Upper lobe of left lung (tissue), 6 donors: ENCODE measurements at regions not wholly inside any gene's neighbourhood (a gene's known extent, or its start where the extent isn't known, plus 50 kb on each side); places are given as distances from the start of the nearest gene placed in this dataset.

Source experiments
- ATAC-seq, 2 donors: fragments of 200-7000 bp; cut with Tn5 transposase; one replicate each; pipeline ENCODE4 v1.9.1; 2022; ENCODE audit warnings: mild to moderate bottlenecking in 2 of 2, moderate library complexity in 2 of 2; ENCODE audit not compliant: low FRiP score in 2 of 2
- DNase-seq, 2 donors: peaks; one replicate each; pipeline ENCODE4 v3.0.0-alpha.2; 2019 to 2020
- H3K27ac ChIP-seq, 4 donors: fragments of 200-600 bp; sonication (generic); one replicate each; pipeline ENCODE4 v1.5.1; 2016 to 2019
- H3K27me3 ChIP-seq, 4 donors: fragments of 200-600 bp; sonication (generic); one replicate each; pipeline ENCODE4 v1.5.1; 2017 to 2019
- H3K36me3 ChIP-seq, 4 donors: fragments of 200-600 bp; sonication (generic); one replicate each; pipeline ENCODE4 v1.5.1; 2016 to 2019
- H3K4me1 ChIP-seq, 4 donors: fragments of 200-600 bp; sonication (generic); one replicate each; pipeline ENCODE4 v1.5.1; 2018 to 2019
- H3K4me3 ChIP-seq, 4 donors: fragments of 200-600 bp; sonication (generic); one replicate each; pipeline ENCODE4 v1.5.1; 2017 to 2019; ENCODE audit warnings: mild to moderate bottlenecking in 2 of 4, moderate library complexity in 1 of 4
- H3K9me3 ChIP-seq, 4 donors: fragments of 200-600 bp; sonication (generic); one replicate each; pipeline ENCODE4 v1.5.1; 2018 to 2019
- CTCF ChIP-seq, 6 experiments: fragments of 450-650 bp in 4 of 6; fragments of 200-600 bp in 2 of 6; sonication (generic) in 2 of 6; IDR thresholded peaks; one replicate each; pipeline ENCODE4 v1.5.1; 2016 to 2019; ENCODE audit warnings: antibody characterized with exemption in 6 of 6
- EP300 ChIP-seq, 4 donors: sonication (generic); formaldehyde crosslinking; IDR thresholded peaks; one replicate each; pipeline ENCODE4 v1.5.1; 2017; ENCODE audit warnings: antibody characterized with exemption in 4 of 4, control low read depth in 2 of 4
- POLR2A ChIP-seq, 4 donors: fragments of 450-650 bp; IDR thresholded peaks; one replicate each; pipeline ENCODE4 v1.5.1; 2016 to 2017; ENCODE audit warnings: antibody characterized with exemption in 4 of 4, mild to moderate bottlenecking in 2 of 4
- POLR2AphosphoS5 ChIP-seq, 2 donors: sonication (generic); formaldehyde crosslinking; IDR thresholded peaks; one replicate each; pipeline ENCODE4 v1.5.1; 2017; ENCODE audit warnings: antibody characterized with exemption in 2 of 2
- WGBS, 2 donors: methylation state at CpG; one replicate each; pipeline ENCODE4 v1.1.5; 2017 to 2018; 5-methylcytosine and 5-hydroxymethylcytosine counted together
- donor health status: DM: no; HTN: no; CAD: no; lungs with moderate emphysema.
- donor health status: DM: no; HTN: yes; CAD: no; lungs with severe emphysema.

GRCh38 chr10:2871673-2872219 is 195.6 kb upstream of the PFKP start:
- WGBS, 2 donors: 73 to 88% methylated on average over 2 of the region's 2 CpGs
- Histone ChIP-seq H3K4me1 (no peaks in the 10 kb centered on the region), H3K9me3 (no peaks in the 10 kb centered on the region), H3K36me3 (no peaks in the 10 kb centered on the region), H3K4me3 (no peak overlapping the region), H3K27ac (no peak overlapping the region), H3K27me3 (no peaks in the 10 kb centered on the region)
- no peak for DNase-seq
- TF ChIP-seq POLR2A (IDR thresholded peaks at IDR 0.05) (no peak), POLR2AphosphoS5 (IDR thresholded peaks at IDR 0.05) (no peak), EP300 (IDR thresholded peaks at IDR 0.05) (no peak), CTCF (IDR thresholded peaks at IDR 0.05) (no peak)
- no peak for ATAC-seq

- H3K4me3 ChIP-seq: no peak overlapping the region
- H3K36me3 ChIP-seq: no peaks in the 10 kb centered on the region
- no peak overlapping the region for H3K27ac ChIP-seq
- no peaks in the 10 kb centered on the region for H3K9me3 ChIP-seq
- 66 to 68% methylated on average over 4 of the region's 4 CpGs for WGBS, 2 donors
- ATAC-seq: no peak
- no peaks in the 10 kb centered on the region for H3K4me1 ChIP-seq
- TF ChIP-seq EP300 (IDR thresholded peaks at IDR 0.05): no peak
- no peak for TF ChIP-seq POLR2AphosphoS5 (IDR thresholded peaks at IDR 0.05)
- no peak for TF ChIP-seq POLR2A (IDR thresholded peaks at IDR 0.05)
- TF ChIP-seq CTCF (IDR thresholded peaks at IDR 0.05): no peak
- no peak for DNase-seq
- H3K27me3 ChIP-seq: no peaks in the 10 kb centered on the region
These were observed 196.7 kb upstream of the PFKP start for GRCh38 chr10:2870654-2871053.

- 86 to 87% methylated on average over 7 to 8 of the region's 8 CpGs for WGBS, 2 donors
- no peaks in the 10 kb centered on the region for H3K36me3 ChIP-seq
- H3K9me3 ChIP-seq: no peaks in the 10 kb centered on the region
- H3K27ac ChIP-seq: no peak overlapping the region
- ATAC-seq (no peak), DNase-seq (no peak)
- TF ChIP-seq POLR2AphosphoS5 (IDR thresholded peaks at IDR 0.05) (no peak), CTCF (IDR thresholded peaks at IDR 0.05) (no peak)
- no peak overlapping the region for H3K4me3 ChIP-seq
- H3K4me1 ChIP-seq: no peaks in the 10 kb centered on the region
- H3K27me3 ChIP-seq: no peaks in the 10 kb centered on the region
These were observed 199.5 kb upstream of the PFKP start for GRCh38 chr10:2867788-2868299.

- H3K4me3 ChIP-seq: no peak overlapping the region
- no peaks in the 10 kb centered on the region for H3K36me3 ChIP-seq
- H3K9me3 ChIP-seq: no peaks in the 10 kb centered on the region
- H3K4me1 ChIP-seq: no peaks in the 10 kb centered on the region
- ATAC-seq (no peak), DNase-seq (no peak)
- H3K27me3 ChIP-seq: no peaks in the 10 kb centered on the region
- 54 to 56% methylated on average over 5 of the region's 5 CpGs for WGBS, 2 donors
- no peak for TF ChIP-seq EP300 (IDR thresholded peaks at IDR 0.05)
- no peak for TF ChIP-seq POLR2A (IDR thresholded peaks at IDR 0.05)
- no peak for TF ChIP-seq CTCF (IDR thresholded peaks at IDR 0.05)
- no peak for TF ChIP-seq POLR2AphosphoS5 (IDR thresholded peaks at IDR 0.05)
- no peak overlapping the region for H3K27ac ChIP-seq
These were observed 200.8 kb upstream of the PFKP start for GRCh38 chr10:2866569-2866968.

GRCh38 chr10:2861632-2862210 is 205.6 kb upstream of the PFKP start:
- Histone ChIP-seq H3K4me1 (no peaks in the 10 kb centered on the region), H3K4me3 (no peak overlapping the region), H3K27ac (no peak overlapping the region), H3K9me3 (peaks cover 0 to 12% (median 7%) of the 10 kb centered on the region in 4 donors), H3K27me3 (no peaks in the 10 kb centered on the region), H3K36me3 (no peaks in the 10 kb centered on the region)
- TF ChIP-seq EP300 (IDR thresholded peaks at IDR 0.05) (no peak), POLR2AphosphoS5 (IDR thresholded peaks at IDR 0.05) (no peak)
- DNase-seq (no peak), ATAC-seq (no peak)
- WGBS, 2 donors: 42 to 43% methylated on average over 6 of the region's 6 CpGs
